C1 segment of cervical spinal cord (tissue), 14 donors: ENCODE measurements at regions not wholly inside any gene's neighbourhood (a gene's known extent, or its start where the extent isn't known, plus 50 kb on each side); places are given as distances from the start of the nearest gene placed in this dataset.

ENCODE experiments used
- DNase-seq, 14 donors: peaks; one replicate each; lab custom pipeline; 2025; lab: John Stamatoyannopoulos, UW

DNA sequence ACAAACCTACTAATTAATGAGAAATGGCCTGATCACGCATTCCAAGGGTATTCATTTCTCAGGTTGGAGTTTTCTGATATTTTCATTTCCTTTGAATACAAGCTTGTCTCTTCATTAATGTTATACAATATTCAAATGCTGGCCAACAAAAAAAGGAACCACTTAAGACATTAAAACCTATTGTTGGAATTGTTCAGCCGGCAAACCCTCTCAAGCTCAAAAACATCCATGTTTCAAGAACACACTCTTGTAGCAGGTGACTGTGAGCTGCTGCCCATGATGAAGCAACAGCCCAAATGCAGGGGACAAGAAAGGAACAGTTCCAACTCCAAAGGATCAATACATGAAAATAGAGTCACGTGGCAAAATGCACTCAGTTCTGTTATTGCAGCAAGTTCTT is 454.5 kb downstream of the BCL11A start:
- DNase-seq: no peak

GRCh38 chr2:60097298-60097697 is 456.2 kb downstream of the BCL11A start:
- peak in 1 of 14 donors; percentile 93 for DNase-seq

DNA sequence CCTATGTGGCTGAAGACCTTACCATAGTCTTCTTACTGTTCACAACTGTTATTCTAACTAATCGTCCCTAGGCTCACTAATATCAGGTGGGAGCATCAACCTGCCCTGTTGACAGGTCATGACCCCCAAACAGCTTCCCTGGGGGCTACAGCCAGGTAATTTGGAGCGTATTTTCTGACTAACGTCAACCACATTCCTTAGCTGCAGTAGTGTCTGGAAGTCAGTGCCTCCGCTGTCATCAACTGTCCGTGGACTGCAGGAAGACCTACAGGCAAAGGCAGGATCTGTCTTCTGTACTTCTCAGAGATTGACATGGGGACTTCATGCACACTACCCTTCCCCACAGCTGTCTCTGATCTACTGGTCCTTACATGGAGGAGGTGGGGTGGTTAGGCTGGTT is 456.9 kb downstream of the BCL11A start:
- no peak for DNase-seq

- no peak for DNase-seq
Measured at GRCh38 chr2:60095903-60096302, 457.6 kb downstream of the BCL11A start.

- no peak for DNase-seq
Measured at GRCh38 chr2:60095202-60095815, 458.1 kb downstream of the BCL11A start.

- no peak for DNase-seq
Measured at GRCh38 chr2:60094450-60094929, 459.0 kb downstream of the BCL11A start.

DNA sequence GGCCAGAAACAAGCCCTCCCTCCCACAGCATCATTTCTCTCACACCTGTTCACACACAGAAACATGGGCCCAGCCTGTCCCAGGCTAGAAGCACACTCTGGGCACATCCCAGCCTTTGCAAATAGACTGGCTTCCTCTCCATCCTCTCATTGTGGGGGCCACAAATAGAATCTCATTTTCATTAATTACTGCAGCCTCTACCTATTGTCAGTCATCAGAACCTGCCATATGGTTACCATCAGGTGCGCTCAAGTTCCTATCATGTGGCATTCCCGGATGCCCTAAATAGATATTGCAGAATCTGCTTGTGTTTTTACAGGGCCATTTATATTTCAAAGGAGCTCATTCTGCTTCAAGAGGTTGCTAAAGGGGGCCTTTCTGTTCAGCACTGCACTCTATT is 460.7 kb downstream of the BCL11A start:
- peak in 1 of 14 donors; percentile 74 for DNase-seq

DNA sequence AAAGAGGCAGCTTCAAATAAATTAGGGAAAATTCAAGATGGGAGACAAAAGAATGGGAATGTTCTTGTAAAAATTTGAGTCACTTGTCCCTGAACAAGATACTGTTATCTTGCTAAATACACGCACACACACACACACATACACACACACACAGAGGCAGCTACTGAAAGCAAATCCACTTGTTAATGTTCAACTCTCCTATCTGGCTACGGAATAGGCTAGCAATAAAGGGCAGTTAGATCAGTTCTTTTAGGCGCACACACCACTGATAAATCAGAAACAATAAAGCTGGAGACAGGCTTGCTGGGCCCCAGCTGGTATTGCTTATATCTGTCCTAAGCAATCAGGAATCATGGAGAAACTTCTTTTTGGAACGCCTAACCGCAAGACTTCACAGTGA is 461.6 kb downstream of the BCL11A start:
- no peak for DNase-seq

DNA sequence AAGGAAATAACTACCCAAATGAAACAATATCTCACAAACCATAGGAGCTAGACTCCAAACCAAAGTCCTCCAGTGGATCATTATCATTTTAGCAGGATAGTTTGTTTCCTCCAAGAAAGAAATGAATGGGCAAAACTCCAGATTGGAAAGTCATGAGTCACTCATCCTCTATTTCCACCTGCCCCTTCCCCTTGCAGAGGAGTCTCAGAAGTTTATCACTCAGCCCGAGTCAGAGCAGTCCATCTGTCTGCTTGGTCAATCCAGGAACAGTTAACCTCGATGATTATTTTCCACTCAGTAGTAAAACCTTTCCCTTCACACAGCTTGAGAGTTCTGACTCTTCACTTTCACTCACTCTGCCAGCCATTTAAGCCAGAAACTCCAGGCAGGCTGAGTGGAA is 462.2 kb downstream of the BCL11A start:
- no peak for DNase-seq

- no peak for DNase-seq
Measured at GRCh38 chr2:60079562-60079961, 473.9 kb downstream of the BCL11A start.

DNA sequence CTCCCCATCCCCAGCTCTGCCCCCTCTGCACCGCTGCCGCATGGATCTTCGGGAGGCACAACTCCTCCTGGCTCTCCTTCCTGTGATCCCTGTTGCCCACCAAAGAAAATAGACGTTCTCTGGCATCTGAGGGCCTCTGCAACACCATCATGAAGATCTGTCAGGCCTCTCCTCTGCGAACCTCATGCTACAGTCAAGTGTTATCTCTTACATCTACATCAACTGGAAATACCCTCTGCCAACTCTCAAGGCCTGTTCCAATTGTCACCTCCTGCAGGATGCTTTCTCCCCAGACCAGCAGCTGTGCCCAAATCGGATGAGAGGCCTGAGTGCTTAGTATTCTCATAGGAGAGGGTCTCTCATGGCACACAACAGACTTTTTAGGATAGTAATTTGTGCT is 478.4 kb downstream of the BCL11A start:
- DNase-seq: no peak

GRCh38 chr2:60073201-60073600 is 480.3 kb downstream of the BCL11A start:
- no peak for DNase-seq

- no peak for DNase-seq
Measured at GRCh38 chr2:60072609-60073008, 480.8 kb downstream of the BCL11A start.

DNA sequence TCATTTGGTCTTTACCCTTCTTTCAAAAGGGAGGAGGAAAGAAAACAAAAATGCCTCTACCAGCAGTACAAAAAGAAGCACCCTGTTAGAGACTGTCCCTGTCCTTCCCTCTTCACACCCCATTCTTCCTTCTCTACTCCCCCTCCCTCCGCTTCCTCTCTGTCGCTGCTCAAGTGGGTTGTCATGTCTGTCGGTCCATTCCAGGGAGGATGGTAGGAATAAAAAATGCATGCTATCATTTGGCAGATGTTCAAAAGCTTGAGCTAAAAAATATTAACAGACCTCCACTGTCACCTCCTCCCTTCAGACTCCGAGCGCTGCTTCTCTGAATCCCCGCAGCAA is 482.0 kb downstream of the BCL11A start:
- DNase-seq: no peak

GRCh38 chr2:60070736-60071489 is 482.5 kb downstream of the BCL11A start:
- no peak for DNase-seq

DNA sequence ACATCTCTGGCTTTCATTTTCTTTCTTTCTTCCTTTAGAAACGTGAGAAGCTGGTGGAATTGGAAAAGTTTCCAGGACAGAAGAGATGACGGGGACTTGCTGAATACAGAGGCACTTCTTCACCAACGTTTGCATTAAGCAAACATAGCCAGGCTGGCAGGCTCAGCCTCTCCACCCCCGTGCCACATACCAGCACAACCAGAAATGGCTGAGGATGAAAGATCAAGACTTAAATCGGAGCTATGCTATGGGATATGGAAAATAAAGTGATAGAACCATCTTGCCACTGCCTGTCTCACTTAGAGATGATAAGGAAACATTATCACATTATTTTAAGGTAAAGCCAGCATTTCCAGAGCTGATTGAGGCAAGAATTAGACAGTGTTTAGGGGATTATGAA is 483.3 kb downstream of the BCL11A start:
- DNase-seq: no peak

- no peak for DNase-seq
Measured at GRCh38 chr2:60068755-60069154, 484.7 kb downstream of the BCL11A start.

DNA sequence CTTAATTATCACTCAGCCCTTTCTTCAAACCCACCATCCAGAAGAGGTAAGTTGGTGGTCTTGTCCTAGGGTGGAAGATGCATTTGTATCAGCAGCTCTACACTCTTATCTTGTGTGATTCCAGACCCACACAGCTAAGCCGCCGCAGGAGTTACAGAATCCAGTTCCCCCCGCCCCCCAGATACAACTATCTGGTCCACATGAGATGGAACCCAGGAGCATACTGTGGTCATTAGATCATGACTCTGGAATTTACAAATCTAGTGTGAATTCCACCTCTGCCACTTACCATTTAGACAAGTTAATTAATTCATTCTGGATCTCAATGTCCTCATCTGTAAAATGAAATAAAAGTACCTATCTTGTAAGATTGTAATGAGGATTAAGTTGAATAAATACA is 486.4 kb downstream of the BCL11A start:
- DNase-seq: no peak

- DNase-seq: no peak
Measured at GRCh38 chr2:60066096-60066839, 487.2 kb downstream of the BCL11A start.

- no peak for DNase-seq
Measured at GRCh38 chr2:60064687-60065389, 488.6 kb downstream of the BCL11A start.

- DNase-seq: no peak
Measured at GRCh38 chr2:60058781-60059180, 494.7 kb downstream of the BCL11A start.
